Natural killer cell (primary cell): ENCODE measurements at regions not wholly inside any gene's neighbourhood (a gene's known extent, or its start where the extent isn't known, plus 50 kb on each side); places are given as distances from the start of the nearest gene placed in this dataset.

ENCODE experiments used
- ATAC-seq, 3 donors: fragments of 150-1000 bp in 2 of 3; fragments of 200-7000 bp in 1 of 3; cut with Tn5 transposase; 1 replicate in 1 of 3; 2 replicates in 2 of 3; pipeline ENCODE4 v1.10.0; 2021; ENCODE audit warnings: mild to moderate bottlenecking in 2 of 3, moderate library complexity in 2 of 3
- DNase-seq, 2 donors: peaks; one replicate each; pipeline versions ENCODE4 v3.0.0 to v3.0.0-alpha.2; 2013 to 2021; ENCODE audit warnings: mixed read lengths in 1 of 2
- H3K27ac ChIP-seq: one replicate; pipeline ENCODE4 v1.5.1; 2013; ENCODE audit warnings: mild to moderate bottlenecking, low read length
- H3K27me3 ChIP-seq: one replicate; pipeline ENCODE4 v1.6.1; 2013; ENCODE audit warnings: low read length; ENCODE audit not compliant: control insufficient read depth, insufficient read depth
- H3K36me3 ChIP-seq: one replicate; pipeline ENCODE4 v1.6.1; 2013; ENCODE audit warnings: low read length; ENCODE audit not compliant: control insufficient read depth, insufficient read depth
- H3K4me1 ChIP-seq: one replicate; pipeline ENCODE4 v1.6.1; 2013; ENCODE audit warnings: low read length; ENCODE audit not compliant: control insufficient read depth, insufficient read depth
- H3K4me3 ChIP-seq: one replicate; pipeline ENCODE4 v1.5.1; 2013; ENCODE audit warnings: low read length
- H3K9me3 ChIP-seq: one replicate; pipeline ENCODE4 v1.6.1; 2013; ENCODE audit warnings: low read length; ENCODE audit not compliant: control insufficient read depth, insufficient read depth
- H3K27ac Mint-ChIP-seq, 2 donors: one replicate each; pipeline ENCODE4 v1.8.0; 2022; ENCODE audit warnings: mild to moderate bottlenecking in 2 of 2, mixed read lengths in 2 of 2, moderate library complexity in 1 of 2
- H3K27me3 Mint-ChIP-seq, 2 donors: one replicate each; pipeline ENCODE4 v1.8.0; 2022; ENCODE audit warnings: low read depth in 2 of 2, mixed read lengths in 2 of 2
- H3K36me3 Mint-ChIP-seq: one replicate; pipeline ENCODE4 v1.8.0; 2022; ENCODE audit warnings: mixed read lengths
- H3K4me1 Mint-ChIP-seq, 2 donors: one replicate each; pipeline ENCODE4 v1.8.0; 2022; ENCODE audit warnings: mixed read lengths in 2 of 2
- H3K4me3 Mint-ChIP-seq: one replicate; pipeline ENCODE4 v1.8.0; 2022; ENCODE audit warnings: mild to moderate bottlenecking, moderate library complexity, mixed read lengths
- H3K9me3 Mint-ChIP-seq, 2 donors: one replicate each; pipeline ENCODE4 v1.8.0; 2022; ENCODE audit warnings: mixed read lengths in 2 of 2
- WGBS: methylation state at CpG from one replicate; pipeline ENCODE4 v1.1.7; 2013; ENCODE audit warnings: missing lambda C conversion rate; ENCODE audit not compliant: insufficient coverage; 5-methylcytosine and 5-hydroxymethylcytosine counted together
- intact Hi-C: fragments of 100-400 bp; cut with micrococcal nuclease; formaldehyde crosslinking; loops from one replicate; pipeline ENCODE4 v1.14.2; 2022
- TF ChIP-seq, protein P1 (sequence below): fragments of 200-600 bp; IDR thresholded peaks from one replicate; pipeline ENCODE4 v1.8.0; 2022; ENCODE audit warnings: antibody characterized with exemption

DNA sequence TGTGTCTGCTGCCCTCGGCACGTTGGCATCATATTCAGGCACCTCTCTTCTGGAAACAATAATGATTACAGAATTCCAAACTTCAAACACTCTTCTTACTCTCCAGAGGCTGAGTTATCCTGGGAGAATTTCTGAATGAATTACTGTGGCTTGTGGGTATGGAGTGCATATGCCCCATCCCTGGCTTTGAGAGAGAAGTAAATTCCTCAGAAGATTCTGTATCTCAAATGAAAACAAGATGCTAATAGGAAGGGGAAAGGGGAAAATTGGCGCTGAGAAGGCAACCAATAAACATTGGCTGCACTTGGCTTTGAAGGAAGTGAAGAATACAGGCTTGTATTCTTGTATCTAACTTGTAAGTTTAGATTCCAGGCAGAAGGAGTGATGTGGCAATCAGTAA, 132.0 kb upstream of the NOVA1 start:
- no peak overlapping the region for H3K27ac ChIP-seq
- H3K36me3 ChIP-seq: no peaks in the 10 kb centered on the region
- no peaks in the 10 kb centered on the region for H3K36me3 Mint-ChIP-seq
- H3K27me3 ChIP-seq: no peaks in the 10 kb centered on the region
- no peaks in the 10 kb centered on the region for H3K4me1 Mint-ChIP-seq
- TF ChIP-seq, protein P1, sequence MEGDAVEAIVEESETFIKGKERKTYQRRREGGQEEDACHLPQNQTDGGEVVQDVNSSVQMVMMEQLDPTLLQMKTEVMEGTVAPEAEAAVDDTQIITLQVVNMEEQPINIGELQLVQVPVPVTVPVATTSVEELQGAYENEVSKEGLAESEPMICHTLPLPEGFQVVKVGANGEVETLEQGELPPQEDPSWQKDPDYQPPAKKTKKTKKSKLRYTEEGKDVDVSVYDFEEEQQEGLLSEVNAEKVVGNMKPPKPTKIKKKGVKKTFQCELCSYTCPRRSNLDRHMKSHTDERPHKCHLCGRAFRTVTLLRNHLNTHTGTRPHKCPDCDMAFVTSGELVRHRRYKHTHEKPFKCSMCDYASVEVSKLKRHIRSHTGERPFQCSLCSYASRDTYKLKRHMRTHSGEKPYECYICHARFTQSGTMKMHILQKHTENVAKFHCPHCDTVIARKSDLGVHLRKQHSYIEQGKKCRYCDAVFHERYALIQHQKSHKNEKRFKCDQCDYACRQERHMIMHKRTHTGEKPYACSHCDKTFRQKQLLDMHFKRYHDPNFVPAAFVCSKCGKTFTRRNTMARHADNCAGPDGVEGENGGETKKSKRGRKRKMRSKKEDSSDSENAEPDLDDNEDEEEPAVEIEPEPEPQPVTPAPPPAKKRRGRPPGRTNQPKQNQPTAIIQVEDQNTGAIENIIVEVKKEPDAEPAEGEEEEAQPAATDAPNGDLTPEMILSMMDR: no peak
- 78% methylated on average over 3 of the region's 3 CpGs for WGBS
- no peak for ATAC-seq
- no peaks in the 10 kb centered on the region for H3K4me1 ChIP-seq
- peaks cover 14 to 16% of the 10 kb centered on the region in 2 donors for H3K9me3 Mint-ChIP-seq
- no peaks in the 10 kb centered on the region for H3K9me3 ChIP-seq
- H3K4me3 Mint-ChIP-seq: no peak overlapping the region
- H3K27me3 Mint-ChIP-seq: no peaks in the 10 kb centered on the region
- H3K27ac Mint-ChIP-seq: no peak overlapping the region
- intact Hi-C loops: no loop called here
- H3K4me3 ChIP-seq: no peak overlapping the region
- DNase-seq: no peak

DNA sequence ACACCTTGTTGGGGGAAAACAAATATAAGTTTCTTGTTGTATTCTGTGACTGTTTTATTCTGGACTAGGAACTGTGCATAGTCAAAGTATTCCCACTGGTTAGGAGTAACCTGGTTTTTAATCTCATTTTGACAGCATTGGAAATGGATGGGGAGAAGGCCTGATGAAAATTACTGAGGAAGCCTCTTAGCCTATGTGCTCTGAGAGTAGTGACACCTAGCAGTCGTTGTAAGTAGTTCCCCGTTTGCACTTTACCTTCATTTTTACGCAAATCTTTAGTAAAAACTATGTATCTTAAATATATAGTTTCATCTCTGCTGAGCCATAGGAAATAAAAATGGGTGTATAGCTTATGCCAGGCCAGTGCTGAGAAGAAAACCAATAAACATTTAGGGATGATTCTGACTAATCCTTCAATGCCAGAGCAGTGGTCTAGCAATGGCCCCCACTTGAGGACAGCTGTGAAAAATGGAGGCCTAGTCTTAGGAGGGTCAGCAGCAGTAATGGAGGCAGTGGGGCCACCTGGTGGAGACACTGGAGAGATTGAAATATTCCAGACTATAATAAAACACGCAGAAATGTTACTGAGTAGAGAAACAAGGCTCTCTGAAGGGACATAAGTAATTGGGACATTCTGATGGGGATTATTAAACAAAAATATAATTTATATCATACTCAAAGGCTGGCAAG, 133.2 kb upstream of the NOVA1 start:
- Mint-ChIP-seq H3K4me3 (no peak overlapping the region), H3K27me3 (no peaks in the 10 kb centered on the region), H3K4me1 (no peaks in the 10 kb centered on the region), H3K36me3 (no peaks in the 10 kb centered on the region), H3K27ac (no peak overlapping the region), H3K9me3 (peaks cover 16 to 20% of the 10 kb centered on the region in 2 donors)
- no peaks in the 10 kb centered on the region for H3K36me3 ChIP-seq
- no peak for DNase-seq
- no peak overlapping the region for H3K4me3 ChIP-seq
- no peaks in the 10 kb centered on the region for H3K9me3 ChIP-seq
- no peak for ATAC-seq
- H3K4me1 ChIP-seq: no peaks in the 10 kb centered on the region
- H3K27ac ChIP-seq: no peak overlapping the region
- TF ChIP-seq, protein P1: no peak
- WGBS: no CpG with 5 or more reads among the region's 4 CpGs
- H3K27me3 ChIP-seq: no peaks in the 10 kb centered on the region
- intact Hi-C loops: no loop called here

DNA sequence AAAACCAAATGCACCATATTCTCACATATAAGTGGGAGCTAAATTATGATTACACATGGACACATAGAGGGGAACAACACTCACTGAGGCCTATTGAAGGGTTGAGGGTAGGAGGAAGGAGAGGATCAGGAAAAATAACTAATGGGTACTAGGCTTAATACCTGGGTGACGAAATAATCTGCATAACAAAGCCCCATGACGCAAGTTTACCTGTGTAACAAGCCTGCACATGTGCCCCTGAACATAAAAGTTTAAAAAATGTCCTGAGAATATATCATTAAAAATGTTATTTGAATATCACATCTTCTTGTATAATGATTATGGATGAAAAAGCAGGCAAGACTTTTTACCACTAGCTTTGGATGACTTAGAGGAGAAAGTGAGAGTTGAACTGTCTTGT, 138.0 kb upstream of the NOVA1 start:
- peaks cover 11 to 18% of the 10 kb centered on the region in 2 donors for H3K9me3 Mint-ChIP-seq
- no peaks in the 10 kb centered on the region for H3K9me3 ChIP-seq
- no peak overlapping the region for H3K4me3 ChIP-seq
- no peak overlapping the region for H3K4me3 Mint-ChIP-seq
- H3K27ac ChIP-seq: no peak overlapping the region
- no peaks in the 10 kb centered on the region for H3K4me1 Mint-ChIP-seq
- no peaks in the 10 kb centered on the region for H3K36me3 Mint-ChIP-seq
- no peaks in the 10 kb centered on the region for H3K36me3 ChIP-seq
- H3K27me3 ChIP-seq: no peaks in the 10 kb centered on the region
- intact Hi-C loops: no loop called here
- WGBS: 54% methylated on average over 2 of the region's 2 CpGs
- no peaks in the 10 kb centered on the region for H3K27me3 Mint-ChIP-seq
- TF ChIP-seq, protein P1: no peak
- no peak overlapping the region for H3K27ac Mint-ChIP-seq
- ATAC-seq: no peak
- no peak for DNase-seq
- H3K4me1 ChIP-seq: no peaks in the 10 kb centered on the region

DNA sequence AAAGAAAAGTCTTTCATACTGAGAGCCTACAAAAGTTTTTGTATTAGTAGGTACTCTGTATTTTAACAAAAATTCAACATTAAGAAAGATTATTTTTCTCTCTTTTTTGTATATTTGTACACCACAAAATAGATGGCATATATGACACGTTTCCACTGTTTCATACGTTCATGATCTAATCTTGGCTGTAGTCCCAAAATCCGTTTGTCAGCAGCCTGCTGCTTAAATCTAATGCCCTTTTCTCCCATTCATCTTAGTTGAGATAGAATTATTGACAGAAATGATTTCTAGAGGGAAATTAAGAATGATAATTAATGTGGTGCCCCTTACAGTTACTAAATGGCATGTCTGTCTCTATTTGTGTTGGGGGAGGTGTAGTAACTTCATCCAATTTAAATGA, 140.7 kb upstream of the NOVA1 start:
- TF ChIP-seq, protein P1: no peak
- peaks cover 4 to 13% of the 10 kb centered on the region in 2 donors for H3K9me3 Mint-ChIP-seq
- no peak for DNase-seq
- no peaks in the 10 kb centered on the region for H3K27me3 ChIP-seq
- ATAC-seq: no peak
- no peaks in the 10 kb centered on the region for H3K4me1 Mint-ChIP-seq
- no peaks in the 10 kb centered on the region for H3K36me3 ChIP-seq
- H3K27ac ChIP-seq: no peak overlapping the region
- H3K27me3 Mint-ChIP-seq: no peaks in the 10 kb centered on the region
- WGBS: 60% methylated on average over 2 of the region's 3 CpGs
- no peak overlapping the region for H3K27ac Mint-ChIP-seq
- H3K36me3 Mint-ChIP-seq: no peaks in the 10 kb centered on the region
- no peaks in the 10 kb centered on the region for H3K4me1 ChIP-seq
- no peak overlapping the region for H3K4me3 Mint-ChIP-seq
- H3K9me3 ChIP-seq: no peaks in the 10 kb centered on the region
- no peak overlapping the region for H3K4me3 ChIP-seq
- intact Hi-C loops: no loop called here
